HG03159 (cell line): ENCODE measurements at regions not wholly inside any gene's neighbourhood (a gene's known extent, or its start where the extent isn't known, plus 50 kb on each side); places are given as distances from the start of the nearest gene placed in this dataset.

ENCODE experiments used
- ATAC-seq: cut with Tn5 transposase; IDR thresholded peaks from one replicate; pipeline ENCODE4 v1.9.1; 2021; ENCODE audit warnings: mild to moderate bottlenecking, moderate library complexity; ENCODE audit not compliant: unreplicated experiment

DNA sequence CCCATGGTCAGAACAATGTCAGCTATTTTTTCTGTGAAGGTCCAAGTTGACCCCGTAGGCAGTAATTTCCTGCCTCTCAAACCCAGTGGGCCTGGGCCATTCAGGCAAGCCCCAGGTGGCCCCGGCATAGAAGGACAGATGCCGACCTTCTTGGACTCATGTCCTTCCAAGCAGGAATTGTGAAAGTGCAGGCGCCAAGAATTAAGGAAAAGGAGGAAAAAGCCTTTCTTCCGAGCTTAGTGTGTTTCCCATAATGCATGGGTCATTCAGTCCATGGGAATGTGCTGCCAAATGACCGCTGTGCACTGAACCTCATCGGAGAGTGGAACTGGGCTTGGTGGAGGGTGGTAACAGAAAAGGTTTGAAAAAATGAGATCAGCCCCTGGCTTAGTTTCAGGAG is 196.5 kb upstream of the HS3ST1 start:
- ATAC-seq = no peak

- no peak for ATAC-seq
Observed at GRCh38 chr4:11624370-11624769, 195.7 kb upstream of the HS3ST1 start.

DNA sequence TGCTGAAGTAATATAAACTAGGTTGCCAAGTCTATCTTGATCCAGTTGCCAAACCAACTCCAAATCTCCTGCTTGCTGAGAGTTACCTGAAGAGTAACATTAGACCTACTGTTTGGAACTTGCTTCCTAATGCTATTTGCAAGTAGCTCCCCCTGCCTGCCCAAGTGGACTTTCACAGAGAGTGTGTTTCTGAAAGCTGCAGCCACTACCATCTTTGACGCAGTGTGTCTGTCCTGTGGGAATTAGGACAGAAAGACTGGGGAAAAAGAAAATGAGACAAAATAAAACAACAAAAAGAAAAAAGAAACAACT is 195.0 kb upstream of the HS3ST1 start:
- ATAC-seq = no peak

DNA sequence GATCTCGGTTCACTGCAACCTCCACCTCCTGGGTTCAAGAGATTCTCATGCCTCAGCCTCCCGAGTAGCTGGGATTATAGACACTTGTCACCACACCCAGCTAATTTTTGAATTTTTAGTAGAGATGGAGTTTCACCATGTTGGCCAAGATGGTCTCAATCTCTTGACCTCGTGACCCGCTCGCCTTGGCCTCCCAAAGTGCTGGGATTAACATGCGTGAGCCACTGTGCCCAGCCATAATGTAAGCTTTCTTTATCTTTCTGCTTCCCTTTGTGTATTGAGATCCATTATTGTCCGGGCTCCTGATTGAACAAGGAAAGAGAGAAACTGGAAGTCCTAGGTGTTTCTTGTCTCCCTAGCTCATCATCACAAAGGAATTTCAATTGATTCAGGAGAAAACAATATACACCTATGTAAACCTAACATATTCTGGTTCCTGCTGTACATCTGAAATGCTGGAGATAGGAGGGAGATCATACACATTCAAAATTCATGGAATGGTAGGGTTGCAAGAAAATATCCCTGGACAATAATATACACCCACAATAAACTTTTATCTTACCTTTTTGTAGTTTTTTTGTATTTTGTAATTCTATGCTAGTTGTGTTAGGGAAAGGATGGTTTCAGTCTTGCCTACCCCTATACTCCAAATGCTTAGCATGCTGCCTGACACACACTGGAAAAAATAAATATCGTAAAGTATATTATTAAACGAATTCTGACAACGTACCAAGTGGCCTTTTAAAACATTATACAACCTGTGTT is 194.4 kb upstream of the HS3ST1 start:
- no peak for ATAC-seq

DNA sequence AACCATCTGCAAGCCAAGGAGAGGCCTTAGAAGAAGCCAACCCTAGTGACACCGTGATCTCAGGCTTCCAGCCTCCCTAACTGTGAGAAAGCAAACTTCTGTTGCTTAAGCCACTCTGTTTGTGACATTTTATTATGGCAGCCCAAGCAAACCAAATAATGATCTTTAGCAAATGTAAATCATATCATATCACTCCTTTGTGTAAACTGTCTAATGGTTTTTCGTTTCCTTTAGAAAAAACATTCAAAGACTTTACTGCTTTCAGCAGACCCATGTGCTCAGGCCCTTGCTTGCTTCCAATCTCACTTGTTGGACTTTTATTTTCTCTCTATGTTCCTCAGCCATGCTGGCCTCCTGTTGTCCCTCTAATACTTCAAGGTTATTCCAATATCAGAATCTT is 192.2 kb upstream of the HS3ST1 start:
- ATAC-seq = no peak

GRCh38 chr4:11618666-11619282 is 190.1 kb upstream of the HS3ST1 start:
- ATAC-seq = no peak

- no peak for ATAC-seq
Observed at GRCh38 chr4:11616856-11617255, 188.2 kb upstream of the HS3ST1 start.

GRCh38 chr4:11615601-11616000 is 186.9 kb upstream of the HS3ST1 start:
- ATAC-seq = no peak

- no peak for ATAC-seq
Observed at GRCh38 chr4:11614426-11614825, 185.7 kb upstream of the HS3ST1 start.

DNA sequence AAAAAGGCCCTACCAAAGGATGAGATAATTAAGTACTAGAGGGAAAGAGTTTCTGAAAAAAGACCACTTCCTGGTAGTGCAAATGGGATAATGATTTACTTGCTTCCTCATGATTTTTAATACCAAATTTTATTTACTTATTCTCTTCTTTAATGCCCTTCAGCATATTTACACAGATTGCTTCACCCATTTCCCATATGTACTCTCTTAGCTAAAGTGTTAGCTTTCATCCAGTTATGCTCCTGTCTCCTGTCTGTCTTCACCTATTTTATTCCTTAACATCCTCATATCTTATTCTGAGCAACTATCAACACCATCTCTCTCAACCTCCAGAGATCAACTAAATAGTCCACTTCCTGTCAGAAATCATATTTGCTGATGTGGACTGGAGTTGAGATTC is 183.2 kb upstream of the HS3ST1 start:
- no peak for ATAC-seq

DNA sequence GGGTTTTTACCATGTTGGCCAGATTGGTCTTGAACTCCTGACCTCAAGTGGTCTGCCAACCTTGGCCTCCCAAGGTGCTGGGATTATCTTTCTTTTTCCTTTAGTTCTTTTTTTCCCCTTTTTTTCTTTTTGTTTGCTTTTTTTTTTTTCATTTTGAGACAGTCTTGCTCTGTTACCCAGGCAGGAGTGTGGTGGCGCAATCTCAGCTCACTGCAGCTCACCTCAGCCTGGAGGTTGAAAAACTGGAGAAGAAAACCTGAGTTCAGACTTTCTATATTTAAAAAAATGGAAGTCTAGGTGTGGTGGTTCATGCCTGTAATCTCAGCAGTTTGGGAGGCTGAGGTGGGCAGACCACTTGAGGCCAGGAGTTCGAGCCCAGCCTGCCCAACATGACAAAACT is 181.1 kb upstream of the HS3ST1 start:
- ATAC-seq = no peak

GRCh38 chr4:11608992-11609391 is 180.3 kb upstream of the HS3ST1 start:
- ATAC-seq = no peak

- no peak for ATAC-seq
Observed at GRCh38 chr4:11606078-11606477, 177.4 kb upstream of the HS3ST1 start.

GRCh38 chr4:11605597-11605996 is 176.9 kb upstream of the HS3ST1 start:
- no peak for ATAC-seq

GRCh38 chr4:11604821-11605220 is 176.1 kb upstream of the HS3ST1 start:
- no peak for ATAC-seq

DNA sequence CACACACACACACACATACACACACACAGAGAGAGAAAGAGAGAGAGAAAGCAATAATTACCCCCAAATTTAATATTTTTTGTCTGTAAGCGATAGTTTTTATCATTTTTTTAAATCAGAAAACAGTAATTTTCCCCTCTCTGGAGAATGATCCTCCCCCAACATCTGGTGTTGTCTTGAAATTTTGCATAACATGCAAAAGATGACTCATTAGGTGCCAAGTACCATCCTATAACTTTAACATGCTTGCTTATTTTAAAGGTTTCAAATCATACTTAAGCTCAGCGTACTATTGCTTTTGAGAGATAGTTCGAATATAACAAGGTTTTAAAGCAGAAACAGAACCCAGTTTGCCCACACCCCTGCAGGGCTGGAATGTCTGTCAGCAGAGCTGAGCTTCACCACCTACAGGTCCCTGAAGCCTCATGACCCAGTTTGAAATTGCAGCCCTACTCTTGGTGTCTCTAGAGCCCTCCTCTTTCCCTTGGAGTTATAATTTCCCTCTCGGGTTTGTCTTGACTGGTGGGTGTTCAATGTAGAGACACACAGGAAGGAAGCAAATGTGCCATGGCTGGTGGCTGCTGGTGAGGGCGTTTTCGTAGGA is 175.0 kb upstream of the HS3ST1 start:
- ATAC-seq = no peak

DNA sequence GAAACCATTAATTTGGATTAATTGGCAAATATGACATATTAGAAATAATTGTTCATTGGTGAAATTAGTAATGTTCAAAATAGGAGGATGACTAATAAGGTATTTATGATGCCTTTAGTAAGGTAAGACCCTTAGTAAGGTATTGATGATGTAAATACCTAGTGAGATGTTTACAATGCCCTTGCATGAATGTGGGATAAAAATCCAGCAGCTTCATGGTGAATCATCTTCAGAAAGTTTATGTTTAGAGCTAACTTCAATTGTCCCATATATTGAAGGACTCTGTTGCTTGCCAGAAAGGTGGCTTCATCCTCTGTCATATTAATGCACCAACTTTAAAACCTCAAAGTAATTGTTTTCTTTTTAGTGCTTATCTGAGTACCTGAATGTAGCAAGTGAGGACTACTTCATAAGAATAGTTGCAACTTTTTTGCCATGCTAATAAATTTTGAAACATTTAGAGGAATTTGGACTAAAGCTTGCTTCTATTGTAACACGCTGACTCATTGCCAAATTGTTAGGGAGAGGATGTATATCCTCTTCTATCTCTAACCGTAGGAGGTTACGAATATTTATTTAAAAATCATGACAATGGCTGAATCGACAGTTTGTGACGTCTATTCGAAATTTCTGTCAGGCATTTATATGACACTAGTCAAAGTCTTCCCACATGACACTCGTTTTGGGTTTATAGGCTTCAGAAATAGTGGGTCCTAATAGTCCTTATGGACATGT is 174.1 kb upstream of the HS3ST1 start:
- no peak for ATAC-seq

DNA sequence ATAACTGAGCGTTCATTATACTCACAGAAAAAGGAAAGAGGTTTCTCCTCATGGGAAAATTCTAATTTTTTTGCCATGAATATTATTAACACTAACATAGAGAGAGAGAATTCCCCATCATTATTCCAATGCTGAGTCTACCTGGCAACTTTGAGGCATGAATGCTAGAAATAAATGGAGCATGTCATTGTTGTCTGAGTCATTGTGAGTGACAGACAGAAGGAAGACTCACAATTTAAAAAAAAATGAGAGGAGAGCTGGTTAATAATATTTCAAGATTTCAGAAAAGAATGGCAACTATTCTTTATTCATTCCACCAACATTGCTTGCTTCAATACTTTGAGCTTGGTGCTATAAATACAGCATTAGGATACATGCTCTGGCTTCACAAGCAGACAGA is 170.4 kb upstream of the HS3ST1 start:
- ATAC-seq = no peak

- ATAC-seq = no peak
Observed at GRCh38 chr4:11598591-11598990, 169.9 kb upstream of the HS3ST1 start.

DNA sequence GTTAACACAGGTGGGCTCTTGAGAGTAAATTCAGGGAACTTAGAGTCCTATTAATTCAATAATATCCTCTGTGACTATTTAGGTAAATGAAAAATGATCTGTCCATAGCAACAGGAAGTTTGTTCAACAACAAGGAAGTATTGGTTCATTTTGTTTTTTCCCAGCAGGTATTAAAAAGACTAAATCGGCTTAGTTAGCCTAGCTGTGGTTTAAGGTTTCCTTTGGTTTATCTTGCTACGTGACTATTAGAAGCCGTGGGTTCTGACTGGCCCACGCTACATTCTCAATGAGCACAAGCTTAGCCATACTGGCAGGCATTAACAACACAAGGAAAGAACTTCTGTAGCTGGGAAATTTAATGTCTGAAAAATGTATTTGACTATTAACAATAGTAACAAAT is 168.8 kb upstream of the HS3ST1 start:
- no peak for ATAC-seq

- no peak for ATAC-seq
Observed at GRCh38 chr4:11596989-11597388, 168.3 kb upstream of the HS3ST1 start.

DNA sequence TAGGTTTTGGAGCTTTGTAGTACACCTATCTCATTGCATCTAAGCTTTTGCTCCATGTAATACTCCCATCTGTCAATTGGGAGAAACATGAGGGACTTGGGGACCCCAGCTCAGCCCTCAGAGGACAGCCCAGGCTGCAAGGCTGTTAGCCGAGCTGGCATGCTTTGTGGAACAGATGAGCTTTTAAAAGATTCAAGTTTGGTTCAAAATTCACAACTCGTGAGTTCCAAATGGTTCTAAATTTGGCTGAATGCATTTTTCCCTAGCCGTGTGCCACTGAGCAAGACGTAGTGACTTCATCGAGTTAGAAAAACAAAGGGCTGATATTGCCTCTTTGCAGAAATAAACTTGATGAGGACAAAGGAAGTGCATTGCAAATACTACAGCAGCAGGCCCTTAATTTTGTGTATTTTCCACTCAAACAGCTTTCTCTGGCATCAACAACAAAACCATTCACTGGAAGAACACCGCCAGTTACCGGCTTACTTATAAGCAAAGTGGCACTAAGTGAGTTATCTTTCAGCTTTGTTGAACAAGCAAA is 165.0 kb upstream of the HS3ST1 start:
- no peak for ATAC-seq
